Psoas muscle (tissue), 7 donors: ENCODE measurements at regions not wholly inside any gene's neighbourhood (a gene's known extent, or its start where the extent isn't known, plus 50 kb on each side); places are given as distances from the start of the nearest gene placed in this dataset.

Experiments
- ATAC-seq, 4 donors: fragments of 200-7000 bp; cut with Tn5 transposase; one replicate each; pipeline ENCODE4 v1.9.1; 2020; ENCODE audit warnings: moderate library complexity in 3 of 4, mild to moderate bottlenecking in 2 of 4
- DNase-seq, 2 donors: peaks; one replicate each; pipeline ENCODE4 v3.0.0-alpha.2; 2020
- H3K27ac ChIP-seq: fragments of 200-600 bp; one replicate; pipeline ENCODE4 v1.8.0; 2022
- H3K27me3 ChIP-seq, 3 donors: fragments of 200-600 bp in 1 of 3; one replicate each; pipeline versions ENCODE4 v1.6.1 to v1.8.0; 2013 to 2022; ENCODE audit warnings: low read length in 2 of 3, mild to moderate bottlenecking in 2 of 3, moderate library complexity in 1 of 3; ENCODE audit not compliant: insufficient read depth in 3 of 3
- H3K36me3 ChIP-seq, 2 donors: fragments of 200-600 bp in 1 of 2; one replicate each; pipeline versions ENCODE4 v1.6.1 to v1.8.0; 2013 to 2022; ENCODE audit warnings: low read depth in 1 of 2, mild to moderate bottlenecking in 1 of 2, moderate library complexity in 1 of 2; ENCODE audit not compliant: insufficient read depth in 1 of 2
- H3K4me1 ChIP-seq: fragments of 200-600 bp; one replicate; pipeline ENCODE4 v1.8.0; 2022
- H3K4me3 ChIP-seq: fragments of 200-600 bp; one replicate; pipeline ENCODE4 v1.8.0; 2022; ENCODE audit warnings: mild to moderate bottlenecking
- H3K9me3 ChIP-seq: fragments of 200-600 bp; one replicate; pipeline ENCODE4 v1.8.0; 2022
- WGBS, 3 donors: extraction: QIAGEN DNeasy Blood & Tissue Kit; methylation state at CpG; one replicate each; pipeline versions ENCODE4 v1.1.6 to v1.1.7; 2013; 5-methylcytosine and 5-hydroxymethylcytosine counted together
- intact Hi-C, 2 donors: fragments of 100-400 bp; cut with DNase I; formaldehyde crosslinking; loops; one replicate each; pipeline versions ENCODE4 v1.11.0 to v1.14.2; 2022
- TF ChIP-seq, protein P1 (sequence below): fragments of 200-600 bp; IDR thresholded peaks from one replicate; pipeline ENCODE4 v1.8.0; 2022; ENCODE audit warnings: antibody characterized with exemption
- donor health status: healthy with polysubstance abuse.
- donor health status: DM: no; HTN: no; CAD: no; lungs with moderate emphysema.
- donor health status: Bipolar disorder and iron deficiency.
- donor health status: healthy.
- donor health status: DM: yes; HTN: yes; CAD: no.
- donor health status: DM: no; HTN: no; CAD: no.
- donor health status: DM: yes; HTN: yes; CAD: no.

GRCh38 chr5:38756068-38756467 lies 89.7 kb upstream of the OSMR start:
- Histone ChIP-seq H3K36me3 (no peaks in the 10 kb centered on the region), H3K9me3 (no peaks in the 10 kb centered on the region), H3K4me3 (no peak overlapping the region), H3K27me3 (no peaks in the 10 kb centered on the region), H3K4me1 (peaks cover 3% of the 10 kb centered on the region), H3K27ac (no peak overlapping the region)
- ATAC-seq, result no peak
- TF ChIP-seq, protein P1, sequence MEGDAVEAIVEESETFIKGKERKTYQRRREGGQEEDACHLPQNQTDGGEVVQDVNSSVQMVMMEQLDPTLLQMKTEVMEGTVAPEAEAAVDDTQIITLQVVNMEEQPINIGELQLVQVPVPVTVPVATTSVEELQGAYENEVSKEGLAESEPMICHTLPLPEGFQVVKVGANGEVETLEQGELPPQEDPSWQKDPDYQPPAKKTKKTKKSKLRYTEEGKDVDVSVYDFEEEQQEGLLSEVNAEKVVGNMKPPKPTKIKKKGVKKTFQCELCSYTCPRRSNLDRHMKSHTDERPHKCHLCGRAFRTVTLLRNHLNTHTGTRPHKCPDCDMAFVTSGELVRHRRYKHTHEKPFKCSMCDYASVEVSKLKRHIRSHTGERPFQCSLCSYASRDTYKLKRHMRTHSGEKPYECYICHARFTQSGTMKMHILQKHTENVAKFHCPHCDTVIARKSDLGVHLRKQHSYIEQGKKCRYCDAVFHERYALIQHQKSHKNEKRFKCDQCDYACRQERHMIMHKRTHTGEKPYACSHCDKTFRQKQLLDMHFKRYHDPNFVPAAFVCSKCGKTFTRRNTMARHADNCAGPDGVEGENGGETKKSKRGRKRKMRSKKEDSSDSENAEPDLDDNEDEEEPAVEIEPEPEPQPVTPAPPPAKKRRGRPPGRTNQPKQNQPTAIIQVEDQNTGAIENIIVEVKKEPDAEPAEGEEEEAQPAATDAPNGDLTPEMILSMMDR, result no peak
- 88 to 100% (median 97%) methylated on average over 3 of the region's 3 CpGs for WGBS, 3 donors
- no peak for DNase-seq
- intact Hi-C loops, result no loop called here

DNA sequence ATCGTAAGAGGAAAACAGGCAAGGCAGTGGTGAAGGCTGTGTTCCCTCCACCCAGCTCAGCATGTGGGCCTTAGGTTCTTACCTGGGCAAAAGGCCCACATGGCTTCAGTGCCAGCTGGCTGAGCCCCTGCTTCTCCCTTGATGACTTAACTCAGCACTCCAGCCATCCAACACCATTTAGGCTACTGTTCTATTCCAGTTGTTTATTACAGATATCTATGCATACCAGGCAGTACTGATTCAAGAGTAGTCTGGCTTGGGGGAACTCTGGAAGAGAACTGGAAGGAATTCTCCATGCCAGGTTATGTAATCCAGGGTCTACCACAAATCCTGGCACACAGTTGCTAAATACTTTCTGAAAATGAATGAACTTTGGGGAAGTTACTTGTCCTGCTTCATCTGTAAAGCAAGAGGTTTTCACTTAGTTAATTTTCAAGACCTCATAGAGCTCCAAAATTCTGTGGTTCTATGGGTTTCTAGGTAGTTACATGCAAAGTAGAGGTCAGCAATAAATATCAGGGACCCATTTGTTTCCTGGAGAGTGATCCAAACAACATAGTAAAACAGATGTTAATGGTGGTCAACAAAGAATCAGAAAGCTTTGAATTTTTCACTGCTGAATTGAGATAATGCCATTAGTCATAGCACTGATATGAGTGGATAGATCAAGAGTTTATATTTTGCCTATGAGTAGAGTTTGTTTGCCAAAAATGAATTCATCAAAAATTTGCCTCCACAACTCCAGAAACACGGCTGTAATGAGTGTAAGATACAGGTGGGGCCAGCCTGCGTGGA lies 88.2 kb upstream of the OSMR start:
- intact Hi-C loops, result no loop called here
- Histone ChIP-seq H3K4me1 (peaks cover 3% of the 10 kb centered on the region), H3K27ac (no peak overlapping the region), H3K36me3 (no peaks in the 10 kb centered on the region), H3K9me3 (no peaks in the 10 kb centered on the region), H3K27me3 (no peaks in the 10 kb centered on the region), H3K4me3 (no peak overlapping the region)
- TF ChIP-seq, protein P1, result no peak
- DNase-seq (peak; percentile 23 to 60), ATAC-seq (peak in 2 of 4 donors; percentile 28 to 48)
- 61 to 85% (median 75%) methylated on average over 3 of the region's 3 CpGs for WGBS, 3 donors

DNA sequence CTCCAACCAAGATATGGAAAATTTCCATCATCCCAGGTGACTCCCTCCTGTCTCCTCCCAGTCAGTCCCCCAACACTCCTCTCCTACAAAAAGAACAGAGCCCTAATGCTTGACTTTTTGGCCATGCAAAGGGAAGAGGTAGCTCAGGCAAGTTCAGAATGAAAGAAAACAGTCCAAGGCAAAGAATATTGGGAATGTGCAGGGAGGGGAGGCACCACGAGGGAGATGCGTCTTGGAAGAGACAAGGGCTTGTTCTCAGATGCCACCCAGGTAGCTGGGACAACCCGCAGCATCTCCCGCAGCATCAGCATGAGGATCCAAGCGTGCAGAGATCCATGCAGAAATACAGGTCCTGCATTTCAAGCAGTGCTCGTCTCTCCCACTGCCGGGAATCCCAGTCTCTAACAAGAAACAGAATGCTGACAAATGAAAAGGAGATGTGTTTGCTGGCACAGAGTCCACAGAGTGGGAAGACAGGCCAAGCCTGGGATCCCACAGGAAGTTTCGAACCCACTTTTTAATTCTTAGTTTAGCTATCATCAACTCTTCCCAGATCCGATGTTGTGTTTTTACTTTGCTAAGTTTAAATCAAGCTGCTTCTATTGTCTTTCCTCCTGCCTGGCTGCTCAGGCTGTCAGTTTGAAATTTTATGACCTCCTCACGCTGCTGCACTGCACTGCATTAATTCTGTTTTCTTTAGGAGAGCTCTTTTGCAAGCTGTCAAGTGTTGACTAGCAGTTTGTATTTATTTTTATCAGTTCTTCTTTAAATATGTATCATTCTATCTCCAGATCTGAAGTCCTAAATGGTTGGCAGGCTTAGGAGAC lies 86.8 kb upstream of the OSMR start:
- no peak overlapping the region for H3K4me3 ChIP-seq
- H3K27me3 ChIP-seq, result no peaks in the 10 kb centered on the region
- no peaks in the 10 kb centered on the region for H3K36me3 ChIP-seq
- 40 to 46% (median 44%) methylated on average over 10 of the region's 10 CpGs for WGBS, 3 donors
- TF ChIP-seq, protein P1, result no peak
- DNase-seq, result no peak
- H3K4me1 ChIP-seq, result peaks cover 3% of the 10 kb centered on the region
- no peak overlapping the region for H3K27ac ChIP-seq
- ATAC-seq, result no peak
- H3K9me3 ChIP-seq, result no peaks in the 10 kb centered on the region
- intact Hi-C loops, result no loop called here

DNA sequence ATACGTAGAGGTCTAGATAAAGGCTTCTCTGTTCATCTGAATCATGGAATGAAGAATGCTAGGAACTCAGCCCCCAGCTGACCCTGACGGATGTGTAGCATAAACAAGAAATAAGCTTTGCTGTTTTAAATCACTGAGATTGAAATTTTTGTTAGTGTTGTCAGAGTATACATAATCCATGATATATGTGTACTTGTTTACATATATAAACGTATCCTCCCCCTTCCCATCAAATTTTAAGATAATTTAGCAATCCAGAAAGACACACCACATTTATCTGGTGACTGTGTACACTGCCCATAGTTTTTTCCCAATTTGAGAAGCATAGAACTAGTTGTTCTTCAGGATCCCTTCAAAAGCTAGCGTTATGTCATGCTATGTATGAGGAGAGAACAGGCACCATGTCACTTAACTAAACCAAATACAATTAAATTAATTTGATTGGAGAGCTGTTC lies 80.8 kb upstream of the OSMR start:
- Histone ChIP-seq H3K4me1 (no peaks in the 10 kb centered on the region), H3K4me3 (no peak overlapping the region), H3K36me3 (no peaks in the 10 kb centered on the region), H3K27ac (no peak overlapping the region), H3K9me3 (peaks cover 7% of the 10 kb centered on the region), H3K27me3 (no peaks in the 10 kb centered on the region)
- intact Hi-C loops, result no loop called here
- TF ChIP-seq, protein P1, result no peak
- 82 to 86% (median 85%) methylated on average over 4 of the region's 4 CpGs for WGBS, 3 donors
- DNase-seq, result no peak
- ATAC-seq, result no peak
